Left renal pelvis (tissue), 4 donors: ENCODE measurements at regions not wholly inside any gene's neighbourhood (a gene's known extent, or its start where the extent isn't known, plus 50 kb on each side); places are given as distances from the start of the nearest gene placed in this dataset.
"Not testable (repeated sequence)": the region's sequence is repeated elsewhere in the genome, so short reads cannot be mapped to it uniquely, and the experiment has no call there.

Experiments used
- DNase-seq, 4 donors: peaks; one replicate each; pipeline ENCODE4 v3.0.0-alpha.2; 2013; ENCODE audit warnings: low read depth in 4 of 4, low spot score in 3 of 4

- DNase-seq, result no peak
Observed at GRCh38 chr9:110130211-110130610, 77.7 kb downstream of the C9orf152 start.

- no peak for DNase-seq
Observed at GRCh38 chr9:110130791-110131416, 77.1 kb downstream of the C9orf152 start.

GRCh38 chr9:110131499-110131898 is 76.5 kb downstream of the C9orf152 start:
- no peak for DNase-seq

GRCh38 chr9:110132531-110132930 is 75.4 kb downstream of the C9orf152 start:
- not testable (repeated sequence) for DNase-seq

GRCh38 chr9:110133059-110133458 is 74.9 kb downstream of the C9orf152 start:
- no peak for DNase-seq

- DNase-seq, result no peak
Observed at GRCh38 chr9:110133608-110134210, 74.2 kb downstream of the C9orf152 start.

GRCh38 chr9:110135846-110136245 is 72.1 kb downstream of the C9orf152 start:
- no peak for DNase-seq

- no peak for DNase-seq
Observed at GRCh38 chr9:110136802-110137201, 71.2 kb downstream of the C9orf152 start.

GRCh38 chr9:110140276-110140675 is 67.7 kb downstream of the C9orf152 start:
- DNase-seq, result no peak

GRCh38 chr9:110141227-110141793 is 66.6 kb downstream of the C9orf152 start:
- no peak for DNase-seq

- DNase-seq, result no peak
Observed at GRCh38 chr9:110142253-110142652, 65.7 kb downstream of the C9orf152 start.

GRCh38 chr9:110142868-110143481 is 65.0 kb downstream of the C9orf152 start:
- no peak for DNase-seq

- no peak for DNase-seq
Observed at GRCh38 chr9:110143485-110143884, 64.5 kb downstream of the C9orf152 start.

- DNase-seq, result no peak
Observed at GRCh38 chr9:110143950-110144545, 63.9 kb downstream of the C9orf152 start.

- DNase-seq, result no peak
Observed at GRCh38 chr9:110146373-110146772, 61.6 kb downstream of the C9orf152 start.

- no peak for DNase-seq
Observed at GRCh38 chr9:110148384-110148783, 59.6 kb downstream of the C9orf152 start.

GRCh38 chr9:110148891-110149290 is 59.1 kb downstream of the C9orf152 start:
- DNase-seq, result no peak
